ENCODE measurements at regions not wholly inside any gene's neighbourhood (a gene's known extent, or its start where the extent isn't known, plus 50 kb on each side); places are given as distances from the start of the nearest gene placed in this dataset.

GRCh38 chr2:14306268-14306861, 326.2 kb upstream of the LRATD1 start:
- no peak for TF ChIP-seq CTCF (IDR thresholded peaks at IDR 0.05)
- no peaks in the 10 kb centered on the region for H3K27me3 ChIP-seq
- H3K4me1 ChIP-seq, result no peaks in the 10 kb centered on the region
- no peaks in the 10 kb centered on the region for H3K9me3 ChIP-seq
- intact Hi-C loops (cut with DNase I), result no loop called here
- no peak overlapping the region for H3K27ac ChIP-seq
- no peak overlapping the region for H3K4me3 ChIP-seq
- DNase-seq (no peak), FAIRE-seq (no peak), ATAC-seq (no peak)
- WGBS, 2 donors, result 80 to 82% methylated on average over 3 of the region's 3 CpGs
- no peaks in the 10 kb centered on the region for H3K36me3 ChIP-seq

DNA sequence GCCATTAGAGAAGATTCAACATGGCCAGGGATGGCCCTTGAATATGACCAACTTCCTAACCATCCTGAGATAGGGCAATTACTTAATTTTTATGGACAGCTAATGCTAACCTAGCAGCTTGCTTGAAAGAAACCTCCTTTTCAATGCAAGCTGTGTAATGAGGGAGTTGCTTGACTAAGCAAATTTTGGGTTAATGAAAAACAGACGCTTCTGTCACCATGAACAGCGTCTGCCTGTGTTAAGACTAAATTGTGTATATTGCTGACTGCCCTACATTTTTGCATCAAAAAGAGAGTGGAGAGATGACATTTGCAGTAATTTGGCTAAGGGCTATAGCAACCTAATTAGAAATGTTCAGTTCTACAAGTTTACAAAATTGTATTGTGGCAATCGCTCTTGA, 319.2 kb upstream of the LRATD1 start:
- Histone ChIP-seq H3K36me3 (no peaks in the 10 kb centered on the region), H3K9me3 (no peaks in the 10 kb centered on the region), H3K4me3 (no peak overlapping the region), H3K27ac (no peak overlapping the region), H3K27me3 (no peaks in the 10 kb centered on the region), H3K4me1 (no peaks in the 10 kb centered on the region)
- intact Hi-C loops (cut with DNase I), result no loop called here
- TF ChIP-seq CTCF (IDR thresholded peaks at IDR 0.05), result no peak
- FAIRE-seq (no peak), DNase-seq (no peak), ATAC-seq (no peak)
- WGBS, 2 donors, result 34 to 40% methylated on average over 3 of the region's 3 CpGs

GRCh38 chr2:14316594-14316993, 315.9 kb upstream of the LRATD1 start:
- H3K4me3 ChIP-seq, result no peak overlapping the region
- H3K4me1 ChIP-seq, result no peaks in the 10 kb centered on the region
- no peak overlapping the region for H3K27ac ChIP-seq
- no peaks in the 10 kb centered on the region for H3K9me3 ChIP-seq
- no peak for ATAC-seq
- intact Hi-C loops (cut with DNase I), result no loop called here
- WGBS, 2 donors, result 42 to 58% methylated on average over 1 of the region's 1 CpG
- no peak for FAIRE-seq
- TF ChIP-seq CTCF (IDR thresholded peaks at IDR 0.05), result no peak
- DNase-seq, result no peak
- no peaks in the 10 kb centered on the region for H3K36me3 ChIP-seq
- H3K27me3 ChIP-seq, result no peaks in the 10 kb centered on the region

DNA sequence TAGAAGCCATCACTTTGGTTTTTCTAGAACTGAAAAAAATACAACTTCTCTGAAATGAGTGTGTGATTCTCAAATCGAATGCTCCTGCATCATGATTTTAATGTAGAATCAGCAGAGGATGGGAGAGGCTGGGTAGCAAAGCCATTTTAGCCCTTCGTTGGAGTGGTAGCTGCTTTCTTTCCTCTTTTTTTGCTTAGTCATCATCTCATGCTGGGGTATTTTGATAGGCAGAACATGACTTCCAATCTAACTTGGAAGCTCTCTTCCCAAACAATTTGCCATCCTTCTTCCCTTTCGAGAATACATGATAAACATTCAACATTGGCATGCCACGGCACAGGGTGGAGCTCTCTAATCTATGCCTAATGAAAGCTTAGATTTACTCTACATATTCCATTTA, 311.2 kb upstream of the LRATD1 start:
- no peaks in the 10 kb centered on the region for H3K27me3 ChIP-seq
- DNase-seq, result no peak
- H3K27ac ChIP-seq, result no peak overlapping the region
- H3K4me1 ChIP-seq, result no peaks in the 10 kb centered on the region
- no peak overlapping the region for H3K4me3 ChIP-seq
- TF ChIP-seq CTCF (IDR thresholded peaks at IDR 0.05), result no peak
- no peaks in the 10 kb centered on the region for H3K36me3 ChIP-seq
- no peaks in the 10 kb centered on the region for H3K9me3 ChIP-seq
- ATAC-seq, result no peak
- intact Hi-C loops (cut with DNase I), result no loop called here
- 62 to 73% methylated on average over 4 of the region's 4 CpGs for WGBS, 2 donors
- no peak for FAIRE-seq

- Histone ChIP-seq H3K9me3 (no peaks in the 10 kb centered on the region), H3K4me1 (no peaks in the 10 kb centered on the region), H3K27ac (no peak overlapping the region), H3K4me3 (no peak overlapping the region), H3K27me3 (no peaks in the 10 kb centered on the region), H3K36me3 (no peaks in the 10 kb centered on the region)
- no peak for ATAC-seq
- FAIRE-seq, result no peak
- DNase-seq, result no peak
- WGBS, 2 donors, result 33 to 36% methylated on average over 2 of the region's 2 CpGs
- intact Hi-C loops (cut with DNase I), result no loop called here
- TF ChIP-seq CTCF (IDR thresholded peaks at IDR 0.05), result no peak
Measured at GRCh38 chr2:14322306-14322705, 310.2 kb upstream of the LRATD1 start.

Data from pancreas (tissue), 10 donors.